Sigmoid colon (tissue), 4 donors: ENCODE measurements at regions not wholly inside any gene's neighbourhood (a gene's known extent, or its start where the extent isn't known, plus 50 kb on each side); places are given as distances from the start of the nearest gene placed in this dataset.

ENCODE experiments used
- EP300 ChIP-seq, 4 donors: sonication (generic); formaldehyde crosslinking; IDR thresholded peaks; one replicate each; pipeline ENCODE4 v1.6.1; 2017; ENCODE audit warnings: antibody characterized with exemption in 4 of 4
- POLR2A ChIP-seq, 2 donors: fragments of 450-650 bp; IDR thresholded peaks; one replicate each; pipeline ENCODE4 v1.6.1; 2016; ENCODE audit warnings: antibody characterized with exemption in 2 of 2, mild to moderate bottlenecking in 2 of 2, moderate library complexity in 2 of 2
- POLR2AphosphoS5 ChIP-seq, 4 donors: sonication (generic); formaldehyde crosslinking; IDR thresholded peaks; one replicate each; pipeline ENCODE4 v1.6.1; 2017; ENCODE audit warnings: antibody characterized with exemption in 4 of 4

DNA sequence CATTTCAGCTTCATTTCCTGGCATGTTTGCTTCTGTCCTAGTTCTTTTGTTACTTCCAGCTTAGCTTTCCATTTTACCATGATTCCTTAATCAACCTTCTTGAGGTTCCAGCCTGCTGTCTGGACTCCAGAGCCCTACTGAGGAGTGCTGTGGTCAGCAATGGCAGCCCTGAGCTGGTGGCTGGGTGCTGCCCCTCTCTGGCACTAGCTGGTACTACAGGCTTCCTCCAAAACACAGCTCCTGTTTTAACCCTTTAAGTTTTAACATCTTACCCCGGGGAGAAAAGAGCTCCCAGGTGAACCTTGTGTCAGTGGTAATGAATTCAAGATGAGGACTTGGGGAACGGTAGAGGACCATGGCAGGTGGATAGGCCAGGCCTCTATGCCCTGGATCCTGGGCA lies 395.5 kb downstream of the TMEM114 start:
- TF ChIP-seq POLR2A (IDR thresholded peaks at IDR 0.05) (no peak), POLR2AphosphoS5 (IDR thresholded peaks at IDR 0.05) (no peak), EP300 (IDR thresholded peaks at IDR 0.05) (no peak)
